ENCODE measurements at regions not wholly inside any gene's neighbourhood (a gene's known extent, or its start where the extent isn't known, plus 50 kb on each side); places are given as distances from the start of the nearest gene placed in this dataset.

DNA sequence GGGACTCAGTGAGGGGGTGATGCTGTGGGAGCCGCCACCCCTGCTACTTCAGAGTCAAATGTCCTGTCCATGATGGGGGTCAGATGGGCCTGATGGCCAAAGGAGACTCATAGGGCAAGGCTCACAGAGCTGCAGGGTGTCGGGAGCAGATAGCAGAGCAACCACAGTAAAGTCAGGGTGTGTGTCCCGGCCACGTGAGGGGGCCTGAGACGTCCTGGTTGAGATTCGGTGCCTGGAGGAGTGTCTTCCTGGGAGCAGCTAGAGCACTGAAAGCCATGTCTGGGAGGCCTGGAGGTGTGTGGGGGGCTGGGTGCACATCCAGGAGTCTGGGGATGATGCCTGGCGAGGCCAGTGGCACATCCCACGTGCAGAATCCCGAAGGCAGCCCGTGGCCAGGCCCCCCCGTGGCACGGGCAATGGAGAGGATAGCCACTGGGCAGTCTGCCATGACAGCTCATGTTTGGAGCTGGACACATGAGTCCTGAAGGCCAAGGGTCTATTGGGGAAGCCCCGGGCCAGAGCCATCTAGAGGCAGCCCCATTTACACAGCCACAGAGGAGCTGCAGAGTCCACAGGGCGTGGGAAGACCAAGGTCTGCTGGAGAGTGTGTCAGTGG, 308.0 kb upstream of the SFSWAP start:
- ChIA-PET POLR2A (no interaction called here), CTCF (interaction anchor here (0.5 to 1.4 kb wide), 4 partner anchors 9 to 297 kb away, joined by 3 read pairs; no protein-coding TSS in a partner anchor)
- intact Hi-C loops (cut with micrococcal nuclease): no loop called here
- TF ChIP-seq CTCF (IDR thresholded peaks at IDR 0.05; ENCODE audit: unreplicated experiment): no peak
- H3K4me3 Mint-ChIP-seq (ENCODE audit: unreplicated experiment): no peak overlapping the region
- no peak for DNase-seq (ENCODE audit: unreplicated experiment)
- H3K36me3 Mint-ChIP-seq (ENCODE audit: insufficient read depth, unreplicated experiment): no peaks in the 10 kb centered on the region
- H3K4me1 Mint-ChIP-seq (ENCODE audit: insufficient read depth, unreplicated experiment): peaks cover 12% of the 10 kb centered on the region
- peaks cover 25% of the 10 kb centered on the region for H3K9me3 Mint-ChIP-seq (ENCODE audit: unreplicated experiment)
- no TSS peak for BruUV-seq (replicated peaks)
- H3K27ac Mint-ChIP-seq (ENCODE audit: low read depth, unreplicated experiment): peak overlapping the region; percentile 36
- H3K27me3 Mint-ChIP-seq (ENCODE audit: insufficient read depth, unreplicated experiment): peaks cover 12% of the 10 kb centered on the region

DNA sequence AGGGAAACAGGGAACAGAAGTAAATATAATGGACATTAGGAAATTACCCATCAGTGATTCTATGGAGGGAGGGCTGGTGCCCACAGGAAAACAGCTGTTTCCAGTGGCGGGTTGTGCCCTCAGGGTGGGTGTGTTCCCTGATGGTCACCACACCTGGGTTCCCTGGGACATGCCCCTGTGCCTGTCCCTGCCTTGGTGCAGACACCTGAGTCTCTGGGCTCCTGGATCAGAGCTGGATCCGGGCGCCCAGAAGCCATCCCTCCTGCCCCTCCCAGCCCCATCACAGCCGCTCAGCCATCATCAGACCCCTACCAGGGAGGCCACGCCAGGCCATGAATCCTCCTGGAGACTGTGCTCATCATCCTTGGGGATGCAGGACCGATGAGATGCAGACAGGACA, 307.2 kb upstream of the SFSWAP start:
- Mint-ChIP-seq H3K27me3 (ENCODE audit: insufficient read depth, unreplicated experiment) (peaks cover 12% of the 10 kb centered on the region), H3K27ac (ENCODE audit: low read depth, unreplicated experiment) (no peak overlapping the region), H3K4me3 (ENCODE audit: unreplicated experiment) (no peak overlapping the region), H3K4me1 (ENCODE audit: insufficient read depth, unreplicated experiment) (peaks cover 12% of the 10 kb centered on the region), H3K9me3 (ENCODE audit: unreplicated experiment) (peaks cover 19% of the 10 kb centered on the region), H3K36me3 (ENCODE audit: insufficient read depth, unreplicated experiment) (no peaks in the 10 kb centered on the region)
- CTCF ChIA-PET: interaction anchor here (0.5 to 1.4 kb wide), 4 partner anchors 10 to 298 kb away, joined by 3 read pairs; no protein-coding TSS in a partner anchor
- intact Hi-C loops (cut with micrococcal nuclease): no loop called here
- no peak for DNase-seq (ENCODE audit: unreplicated experiment)
- POLR2A ChIA-PET: no interaction called here
- no peak for TF ChIP-seq CTCF (IDR thresholded peaks at IDR 0.05; ENCODE audit: unreplicated experiment)
- no TSS peak for BruUV-seq (replicated peaks)

DNA sequence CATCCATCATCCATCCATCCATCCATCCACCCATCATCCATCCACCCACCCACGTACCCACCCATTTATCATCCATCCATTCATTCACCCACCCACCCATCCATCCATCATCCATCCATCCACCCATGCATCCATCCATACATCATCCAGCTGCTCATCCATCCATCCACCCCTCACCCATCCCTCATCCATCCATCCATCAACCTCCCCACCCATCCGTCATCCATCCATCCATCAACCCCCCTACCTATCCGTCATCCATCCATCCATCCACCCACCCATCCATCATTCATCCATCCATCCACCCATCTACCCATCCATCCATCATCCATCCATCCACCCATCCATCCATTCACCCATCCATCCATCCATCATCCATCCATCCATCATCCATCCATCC, 306.2 kb upstream of the SFSWAP start:
- peaks cover 12% of the 10 kb centered on the region for H3K9me3 Mint-ChIP-seq (ENCODE audit: unreplicated experiment)
- H3K36me3 Mint-ChIP-seq (ENCODE audit: insufficient read depth, unreplicated experiment): no peaks in the 10 kb centered on the region
- no peak for DNase-seq (ENCODE audit: unreplicated experiment)
- intact Hi-C loops (cut with micrococcal nuclease): no loop called here
- peaks cover 12% of the 10 kb centered on the region for H3K4me1 Mint-ChIP-seq (ENCODE audit: insufficient read depth, unreplicated experiment)
- H3K27me3 Mint-ChIP-seq (ENCODE audit: insufficient read depth, unreplicated experiment): peaks cover 16% of the 10 kb centered on the region
- ChIA-PET CTCF (no interaction called here), POLR2A (no interaction called here)
- BruUV-seq (replicated peaks): no TSS peak
- no peak overlapping the region for H3K27ac Mint-ChIP-seq (ENCODE audit: low read depth, unreplicated experiment)
- no peak overlapping the region for H3K4me3 Mint-ChIP-seq (ENCODE audit: unreplicated experiment)
- no peak for TF ChIP-seq CTCF (IDR thresholded peaks at IDR 0.05; ENCODE audit: unreplicated experiment)

DNA sequence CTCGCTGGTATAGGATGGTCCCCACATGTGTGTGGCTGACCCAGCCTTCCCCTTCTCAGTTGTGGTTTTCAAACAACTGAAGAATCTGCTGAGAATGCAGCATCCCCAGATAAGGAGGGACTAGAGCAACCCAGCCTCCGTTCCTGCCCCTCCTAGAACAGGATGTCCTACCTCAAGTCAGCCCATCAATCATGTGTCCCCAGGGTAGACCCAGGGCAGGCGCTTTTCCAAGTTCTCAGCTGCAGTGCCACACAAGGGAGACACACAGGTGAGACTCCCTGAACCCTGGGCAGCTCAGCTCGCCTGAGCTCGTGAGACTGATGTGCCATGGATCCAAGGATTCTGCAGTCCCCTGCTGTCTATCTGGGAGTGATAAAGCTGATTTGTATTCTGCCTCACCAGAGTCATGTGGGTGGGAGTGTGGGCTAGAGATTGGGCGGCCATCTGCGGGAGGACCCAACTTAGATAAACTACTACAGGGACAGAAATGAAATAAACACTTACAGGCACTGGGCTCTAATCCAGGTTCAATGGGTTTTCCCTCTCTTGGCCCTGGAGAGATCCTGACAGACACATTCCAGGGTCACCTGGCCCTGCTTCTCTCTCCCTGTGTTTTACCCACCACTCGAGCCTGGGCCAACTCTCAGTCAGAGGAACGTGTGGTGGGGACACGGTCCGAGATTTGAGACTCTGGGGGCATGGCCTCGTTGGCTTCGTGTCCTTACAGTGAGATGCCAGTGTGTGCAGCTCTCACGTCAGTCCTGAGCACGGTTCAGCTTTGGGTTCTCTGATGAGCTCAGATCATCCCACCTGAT, 303.5 kb upstream of the SFSWAP start:
- intact Hi-C loops (cut with micrococcal nuclease): no loop called here
- TF ChIP-seq CTCF (IDR thresholded peaks at IDR 0.05; ENCODE audit: unreplicated experiment): no peak
- Mint-ChIP-seq H3K9me3 (ENCODE audit: unreplicated experiment) (peaks cover 12% of the 10 kb centered on the region), H3K4me3 (ENCODE audit: unreplicated experiment) (no peak overlapping the region), H3K4me1 (ENCODE audit: insufficient read depth, unreplicated experiment) (peaks cover 3% of the 10 kb centered on the region), H3K27me3 (ENCODE audit: insufficient read depth, unreplicated experiment) (peaks cover 35% of the 10 kb centered on the region), H3K27ac (ENCODE audit: low read depth, unreplicated experiment) (no peak overlapping the region), H3K36me3 (ENCODE audit: insufficient read depth, unreplicated experiment) (no peaks in the 10 kb centered on the region)
- CTCF ChIA-PET: no interaction called here
- BruUV-seq (replicated peaks): no TSS peak
- POLR2A ChIA-PET: no interaction called here
- DNase-seq (ENCODE audit: unreplicated experiment): no peak

Data from MCF 10A (cell line).